BE2C (cell line): ENCODE measurements at regions not wholly inside any gene's neighbourhood (a gene's known extent, or its start where the extent isn't known, plus 50 kb on each side); places are given as distances from the start of the nearest gene placed in this dataset.
A peak's percentile ranks its signal among the peaks of the same experiment; 100 is the strongest.
"Not testable (repeated sequence)": the region's sequence is repeated elsewhere in the genome, so short reads cannot be mapped to it uniquely, and the experiment has no call there.

Source experiments
- DNase-seq: peaks from one replicate; pipeline ENCODE4 v3.0.0-alpha.2; 2020
- H3K27me3 ChIP-seq: fragments of 250-450 bp; sonication (Bioruptor Pico); 2 replicates; pipeline ENCODE4 v1.5.1; 2020; ENCODE audit warnings: mild to moderate bottlenecking
- H3K36me3 ChIP-seq: fragments of 250-450 bp; sonication (Bioruptor Pico); 2 replicates; pipeline ENCODE4 v1.5.1; 2020; ENCODE audit warnings: mild to moderate bottlenecking
- H3K4me1 ChIP-seq: fragments of 250-450 bp; sonication (Bioruptor Pico); 2 replicates; pipeline ENCODE4 v1.5.1; 2020
- H3K4me3 ChIP-seq: 2 replicates; pipeline ENCODE4 v1.5.1; 2011; ENCODE audit warnings: low read depth, low read length
- H3K9me3 ChIP-seq: fragments of 250-450 bp; sonication (Bioruptor Pico); 2 replicates; pipeline ENCODE4 v1.5.1; 2020
- TF ChIP-seq, protein P1 (sequence below): IDR thresholded peaks from 2 replicates; pipeline ENCODE4 v1.5.1; 2012; ENCODE audit warnings: mild to moderate bottlenecking, low read depth, low read length

DNA sequence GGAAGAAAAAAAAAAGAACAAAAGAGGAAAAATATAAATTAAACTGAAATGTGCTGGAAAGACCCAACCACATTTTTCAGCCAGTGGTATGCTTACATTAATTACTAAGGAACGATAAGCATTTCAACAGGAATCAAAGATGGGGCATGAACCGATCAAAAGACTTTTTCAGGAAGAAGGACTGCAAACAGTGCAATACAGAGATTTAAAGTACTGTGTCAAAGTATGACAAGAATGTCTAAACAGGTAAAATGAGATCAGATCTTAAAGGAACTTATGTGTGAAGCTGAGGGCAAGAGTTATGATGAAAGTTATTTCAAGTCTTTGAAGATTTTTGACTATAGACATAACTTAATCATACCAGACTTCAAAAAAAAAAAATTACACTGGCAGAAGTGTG lies 1761.8 kb downstream of the SLITRK5 start:
- TF ChIP-seq, protein P1, sequence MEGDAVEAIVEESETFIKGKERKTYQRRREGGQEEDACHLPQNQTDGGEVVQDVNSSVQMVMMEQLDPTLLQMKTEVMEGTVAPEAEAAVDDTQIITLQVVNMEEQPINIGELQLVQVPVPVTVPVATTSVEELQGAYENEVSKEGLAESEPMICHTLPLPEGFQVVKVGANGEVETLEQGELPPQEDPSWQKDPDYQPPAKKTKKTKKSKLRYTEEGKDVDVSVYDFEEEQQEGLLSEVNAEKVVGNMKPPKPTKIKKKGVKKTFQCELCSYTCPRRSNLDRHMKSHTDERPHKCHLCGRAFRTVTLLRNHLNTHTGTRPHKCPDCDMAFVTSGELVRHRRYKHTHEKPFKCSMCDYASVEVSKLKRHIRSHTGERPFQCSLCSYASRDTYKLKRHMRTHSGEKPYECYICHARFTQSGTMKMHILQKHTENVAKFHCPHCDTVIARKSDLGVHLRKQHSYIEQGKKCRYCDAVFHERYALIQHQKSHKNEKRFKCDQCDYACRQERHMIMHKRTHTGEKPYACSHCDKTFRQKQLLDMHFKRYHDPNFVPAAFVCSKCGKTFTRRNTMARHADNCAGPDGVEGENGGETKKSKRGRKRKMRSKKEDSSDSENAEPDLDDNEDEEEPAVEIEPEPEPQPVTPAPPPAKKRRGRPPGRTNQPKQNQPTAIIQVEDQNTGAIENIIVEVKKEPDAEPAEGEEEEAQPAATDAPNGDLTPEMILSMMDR, result no peak
- Histone ChIP-seq H3K27me3 (no peaks in the 10 kb centered on the region), H3K4me1 (no peaks in the 10 kb centered on the region), H3K9me3 (no peaks in the 10 kb centered on the region), H3K4me3 (no peak overlapping the region), H3K36me3 (no peaks in the 10 kb centered on the region)
- DNase-seq, result no peak

DNA sequence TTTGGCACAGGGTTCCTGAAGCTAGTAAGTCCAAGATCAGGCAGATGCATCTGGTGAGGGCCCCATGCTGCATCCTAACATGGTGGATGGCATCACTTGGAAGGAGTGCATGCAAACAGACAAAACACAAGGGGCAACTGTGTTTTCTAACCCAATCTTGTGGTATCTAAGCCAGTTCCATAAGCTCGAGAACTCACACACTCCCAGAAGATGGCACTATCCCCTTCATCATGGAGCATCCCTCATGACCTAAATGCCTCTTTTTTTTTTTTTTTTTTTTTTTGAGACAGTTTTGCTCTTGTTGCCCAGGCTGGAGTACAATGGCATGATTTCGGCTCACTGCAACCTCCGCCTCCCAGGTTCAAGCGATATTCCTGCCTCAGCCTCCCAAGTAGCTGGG lies 1763.5 kb downstream of the SLITRK5 start:
- DNase-seq, result peak; percentile 43
- TF ChIP-seq, protein P1, result peak; percentile 52
- H3K36me3 ChIP-seq, result not testable (repeated sequence)

DNA sequence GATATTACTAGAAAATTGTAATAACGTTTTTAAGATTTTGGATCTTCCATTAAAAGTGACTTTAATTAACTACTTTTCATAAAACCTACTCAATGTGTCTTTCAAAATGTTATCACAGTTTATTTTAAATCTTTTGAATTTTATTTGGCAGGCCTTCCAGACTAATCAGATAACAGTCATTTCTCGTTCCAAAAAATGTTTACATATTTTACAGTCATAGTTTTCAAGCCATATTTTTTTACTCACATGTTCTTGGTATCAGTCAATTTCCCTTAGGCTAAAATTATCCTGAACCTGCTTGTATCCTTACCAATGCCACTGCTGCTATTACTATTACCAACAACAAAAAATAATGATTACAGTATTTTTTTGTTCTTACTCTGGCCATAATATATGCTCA lies 1783.5 kb downstream of the SLITRK5 start:
- TF ChIP-seq, protein P1, result no peak
- DNase-seq, result no peak
- Histone ChIP-seq H3K27me3 (no peaks in the 10 kb centered on the region), H3K36me3 (no peaks in the 10 kb centered on the region), H3K9me3 (no peaks in the 10 kb centered on the region; the same call in 1 of the 2 replicates), H3K4me3 (no peak overlapping the region), H3K4me1 (peaks cover 4% of the 10 kb centered on the region)

More for the DNA sequence above, 1763.5 kb downstream of the SLITRK5 start:
- not testable (repeated sequence) for H3K9me3 ChIP-seq, H3K4me1 ChIP-seq, H3K27me3 ChIP-seq, H3K4me3 ChIP-seq

DNA sequence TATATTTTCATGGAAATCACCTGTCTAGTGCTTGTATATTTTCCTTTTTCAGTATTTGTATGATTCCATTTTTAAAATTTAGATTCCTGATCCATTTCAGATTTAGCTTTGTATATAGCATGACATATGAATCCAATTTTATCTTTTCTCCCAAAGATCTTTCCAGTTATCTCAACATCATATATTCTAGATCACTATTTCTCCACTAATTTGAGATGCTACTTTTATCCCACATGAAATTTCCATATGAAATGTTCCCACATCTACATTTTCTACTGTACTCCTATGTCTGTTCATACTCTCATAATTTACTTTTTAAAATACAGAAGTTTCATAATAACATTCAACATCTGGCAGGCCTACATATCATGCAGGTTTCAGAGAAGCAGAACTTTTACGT lies 1784.1 kb downstream of the SLITRK5 start:
- Histone ChIP-seq H3K27me3 (no peaks in the 10 kb centered on the region), H3K4me1 (peaks cover 4% of the 10 kb centered on the region), H3K9me3 (no peaks in the 10 kb centered on the region; the same call in 1 of the 2 replicates), H3K4me3 (no peak overlapping the region), H3K36me3 (no peaks in the 10 kb centered on the region)
- no peak for DNase-seq
- TF ChIP-seq, protein P1, result no peak

DNA sequence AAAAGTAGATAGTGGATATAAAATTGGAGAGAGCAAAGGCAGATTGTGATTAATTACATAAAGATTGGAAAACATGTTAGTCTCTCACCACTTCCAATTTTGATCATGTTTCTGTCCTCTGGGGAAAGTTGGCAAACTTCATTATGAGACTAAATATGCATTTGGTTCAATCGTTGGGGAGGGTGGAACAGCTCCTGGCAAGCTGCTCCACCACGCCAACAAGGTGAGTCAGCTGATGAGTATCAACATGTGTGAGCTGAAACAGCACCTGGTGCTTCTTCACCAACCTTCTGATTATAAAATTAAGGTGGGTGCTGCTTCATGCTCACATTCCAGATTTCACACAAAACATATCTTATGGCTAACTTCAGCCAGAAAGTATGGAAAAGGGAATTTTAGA lies 1784.6 kb downstream of the SLITRK5 start:
- H3K4me1 ChIP-seq, result peaks cover 4% of the 10 kb centered on the region
- H3K4me3 ChIP-seq, result no peak overlapping the region
- no peaks in the 10 kb centered on the region for H3K36me3 ChIP-seq
- H3K27me3 ChIP-seq, result no peaks in the 10 kb centered on the region
- DNase-seq, result peak; percentile 10
- H3K9me3 ChIP-seq, result no peaks in the 10 kb centered on the region; the same call in 1 of the 2 replicates
- TF ChIP-seq, protein P1, result no peak

DNA sequence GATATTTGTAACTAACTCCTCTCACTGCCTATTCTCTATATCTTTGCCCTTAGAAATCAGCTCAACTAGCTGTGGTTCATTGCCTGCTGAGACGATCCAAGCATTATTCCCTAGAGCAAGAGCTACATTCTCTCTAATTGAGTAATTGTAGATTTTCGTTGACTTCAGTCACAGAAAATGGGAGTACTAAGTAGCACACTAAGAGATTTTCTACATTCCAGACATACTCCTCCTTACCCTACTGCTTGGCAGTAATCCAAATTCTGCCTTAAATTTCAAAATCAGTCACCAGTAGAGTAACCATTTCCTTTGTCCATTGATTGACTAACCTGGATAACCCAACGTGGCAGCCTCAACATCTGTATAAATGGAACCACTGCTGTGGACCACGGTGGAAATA lies 1786.8 kb downstream of the SLITRK5 start:
- TF ChIP-seq, protein P1, result no peak
- no peaks in the 10 kb centered on the region for H3K27me3 ChIP-seq
- no peaks in the 10 kb centered on the region for H3K36me3 ChIP-seq
- H3K4me1 ChIP-seq, result no peaks in the 10 kb centered on the region; the same call in none of the 2 replicates
- no peak overlapping the region for H3K4me3 ChIP-seq
- no peak for DNase-seq
- no peaks in the 10 kb centered on the region; the same call in 1 of the 2 replicates for H3K9me3 ChIP-seq
